Panc1 (cell line): ENCODE measurements at regions not wholly inside any gene's neighbourhood (a gene's known extent, or its start where the extent isn't known, plus 50 kb on each side); places are given as distances from the start of the nearest gene placed in this dataset.

Source experiments
- POLR2AphosphoS5 ChIP-seq: IDR thresholded peaks from 2 replicates; pipeline ENCODE4 v1.6.1; 2012; ENCODE audit warnings: mild to moderate bottlenecking, low read depth, low read length, moderate library complexity
- SIN3A ChIP-seq: IDR thresholded peaks from 2 replicates; pipeline ENCODE4 v1.6.1; 2012; ENCODE audit warnings: low read depth, mild to moderate bottlenecking, low read length, moderate library complexity, borderline replicate concordance; ENCODE audit not compliant: insufficient read depth
- TF ChIP-seq, protein P1 (sequence below): fragments of 450-650 bp; IDR thresholded peaks from 2 replicates; pipeline ENCODE4 v1.5.1; 2017; ENCODE audit warnings: mild to moderate bottlenecking

DNA sequence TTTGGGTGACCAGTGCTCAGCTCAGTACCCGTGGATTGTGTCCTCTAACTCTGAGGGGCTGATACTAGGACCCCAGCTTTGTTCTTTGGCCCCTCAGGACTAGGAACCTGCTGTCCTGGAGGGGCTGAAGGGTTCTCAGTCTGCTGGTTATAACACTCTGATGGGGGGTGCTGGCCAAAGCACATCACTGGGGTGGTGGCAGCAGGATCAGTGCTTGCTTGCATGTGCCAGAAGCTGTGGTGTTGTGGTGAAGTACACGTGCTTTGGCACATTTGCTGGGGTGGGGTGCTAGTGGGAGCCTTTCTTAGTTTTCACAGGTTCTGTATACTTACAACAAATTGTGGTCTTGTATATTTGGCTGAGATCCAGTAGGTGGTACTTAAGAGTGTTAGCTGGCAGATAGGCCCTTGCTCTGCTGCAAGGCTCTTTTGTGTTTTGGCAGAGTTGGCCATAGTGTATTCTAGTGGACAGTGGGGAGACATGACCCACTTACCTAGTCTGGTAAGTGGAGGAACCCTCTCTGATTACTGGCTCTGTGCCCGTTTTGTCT, 344.3 kb downstream of the EDEM1 start:
- TF ChIP-seq POLR2AphosphoS5 (no peak), SIN3A (no peak)
- TF ChIP-seq, protein P1, sequence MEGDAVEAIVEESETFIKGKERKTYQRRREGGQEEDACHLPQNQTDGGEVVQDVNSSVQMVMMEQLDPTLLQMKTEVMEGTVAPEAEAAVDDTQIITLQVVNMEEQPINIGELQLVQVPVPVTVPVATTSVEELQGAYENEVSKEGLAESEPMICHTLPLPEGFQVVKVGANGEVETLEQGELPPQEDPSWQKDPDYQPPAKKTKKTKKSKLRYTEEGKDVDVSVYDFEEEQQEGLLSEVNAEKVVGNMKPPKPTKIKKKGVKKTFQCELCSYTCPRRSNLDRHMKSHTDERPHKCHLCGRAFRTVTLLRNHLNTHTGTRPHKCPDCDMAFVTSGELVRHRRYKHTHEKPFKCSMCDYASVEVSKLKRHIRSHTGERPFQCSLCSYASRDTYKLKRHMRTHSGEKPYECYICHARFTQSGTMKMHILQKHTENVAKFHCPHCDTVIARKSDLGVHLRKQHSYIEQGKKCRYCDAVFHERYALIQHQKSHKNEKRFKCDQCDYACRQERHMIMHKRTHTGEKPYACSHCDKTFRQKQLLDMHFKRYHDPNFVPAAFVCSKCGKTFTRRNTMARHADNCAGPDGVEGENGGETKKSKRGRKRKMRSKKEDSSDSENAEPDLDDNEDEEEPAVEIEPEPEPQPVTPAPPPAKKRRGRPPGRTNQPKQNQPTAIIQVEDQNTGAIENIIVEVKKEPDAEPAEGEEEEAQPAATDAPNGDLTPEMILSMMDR: no peak
